ENCODE measurements at regions not wholly inside any gene's neighbourhood (a gene's known extent, or its start where the extent isn't known, plus 50 kb on each side); places are given as distances from the start of the nearest gene placed in this dataset.

- BruUV-seq (replicated peaks) = no TSS peak
- Mint-ChIP-seq H3K36me3 (ENCODE audit: insufficient read depth, unreplicated experiment) (no peaks in the 10 kb centered on the region), H3K4me1 (ENCODE audit: low read depth, unreplicated experiment) (no peaks in the 10 kb centered on the region), H3K27me3 (ENCODE audit: insufficient read depth, unreplicated experiment) (no peaks in the 10 kb centered on the region), H3K4me3 (ENCODE audit: unreplicated experiment) (no peak overlapping the region), H3K9me3 (ENCODE audit: unreplicated experiment) (no peaks in the 10 kb centered on the region), H3K27ac (ENCODE audit: unreplicated experiment) (no peak overlapping the region)
- CTCF ChIA-PET = no interaction called here
- DNase-seq = no peak
- Histone ChIP-seq H3K27me3 (replicated peaks; ENCODE audit: control insufficient read depth, insufficient read depth, low read length) (no peaks in the 10 kb centered on the region), H3K4me1 (no peaks in the 10 kb centered on the region), H3K4me3 (ENCODE audit: low read depth, low read length) (no peak overlapping the region), H3K9me3 (no peaks in the 10 kb centered on the region), H3K36me3 (ENCODE audit: control insufficient read depth, insufficient read depth, low read length) (no peaks in the 10 kb centered on the region)
- intact Hi-C loops (cut with micrococcal nuclease; ENCODE audit: unreplicated experiment) = no loop called here
- TF ChIP-seq, protein P1, sequence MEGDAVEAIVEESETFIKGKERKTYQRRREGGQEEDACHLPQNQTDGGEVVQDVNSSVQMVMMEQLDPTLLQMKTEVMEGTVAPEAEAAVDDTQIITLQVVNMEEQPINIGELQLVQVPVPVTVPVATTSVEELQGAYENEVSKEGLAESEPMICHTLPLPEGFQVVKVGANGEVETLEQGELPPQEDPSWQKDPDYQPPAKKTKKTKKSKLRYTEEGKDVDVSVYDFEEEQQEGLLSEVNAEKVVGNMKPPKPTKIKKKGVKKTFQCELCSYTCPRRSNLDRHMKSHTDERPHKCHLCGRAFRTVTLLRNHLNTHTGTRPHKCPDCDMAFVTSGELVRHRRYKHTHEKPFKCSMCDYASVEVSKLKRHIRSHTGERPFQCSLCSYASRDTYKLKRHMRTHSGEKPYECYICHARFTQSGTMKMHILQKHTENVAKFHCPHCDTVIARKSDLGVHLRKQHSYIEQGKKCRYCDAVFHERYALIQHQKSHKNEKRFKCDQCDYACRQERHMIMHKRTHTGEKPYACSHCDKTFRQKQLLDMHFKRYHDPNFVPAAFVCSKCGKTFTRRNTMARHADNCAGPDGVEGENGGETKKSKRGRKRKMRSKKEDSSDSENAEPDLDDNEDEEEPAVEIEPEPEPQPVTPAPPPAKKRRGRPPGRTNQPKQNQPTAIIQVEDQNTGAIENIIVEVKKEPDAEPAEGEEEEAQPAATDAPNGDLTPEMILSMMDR (IDR thresholded peaks at IDR 0.05; ENCODE audit: insufficient read depth in 1 of 2, low read depth in 1 of 2, low read length in 1 of 2, severe bottlenecking in 1 of 2, unreplicated experiment in 1 of 2) = no peak
- POLR2A ChIA-PET = no interaction called here
Observed at GRCh38 chr5:162529209-162529608, 461.6 kb downstream of the GABRG2 start.

DNA sequence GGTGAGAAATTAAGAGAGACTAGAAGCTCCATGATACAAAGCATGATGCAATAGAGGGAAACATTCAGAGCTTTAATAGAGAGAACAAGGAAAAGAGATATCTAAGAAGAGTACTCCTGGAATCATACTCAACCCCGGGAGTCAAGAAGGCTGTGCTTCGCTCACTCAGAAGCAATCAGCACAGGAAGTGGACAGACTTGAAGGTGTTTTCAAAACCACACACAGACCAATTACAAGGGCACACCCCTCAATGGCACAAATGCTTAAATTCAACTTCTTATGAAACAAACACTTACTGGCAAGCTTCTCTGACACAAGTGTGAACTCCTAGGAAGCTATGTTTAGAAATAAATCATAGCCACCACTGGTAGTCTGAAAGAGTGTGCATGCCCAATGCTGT, 462.3 kb downstream of the GABRG2 start:
- H3K27ac Mint-ChIP-seq (ENCODE audit: unreplicated experiment) = no peak overlapping the region
- H3K9me3 Mint-ChIP-seq (ENCODE audit: unreplicated experiment) = no peaks in the 10 kb centered on the region
- TF ChIP-seq, protein P1 (IDR thresholded peaks at IDR 0.05; ENCODE audit: insufficient read depth in 1 of 2, low read depth in 1 of 2, low read length in 1 of 2, severe bottlenecking in 1 of 2, unreplicated experiment in 1 of 2) = no peak
- H3K4me3 ChIP-seq (ENCODE audit: low read depth, low read length) = no peak overlapping the region
- no peaks in the 10 kb centered on the region for H3K27me3 Mint-ChIP-seq (ENCODE audit: insufficient read depth, unreplicated experiment)
- H3K36me3 Mint-ChIP-seq (ENCODE audit: insufficient read depth, unreplicated experiment) = no peaks in the 10 kb centered on the region
- BruUV-seq (replicated peaks) = no TSS peak
- no peak overlapping the region for H3K4me3 Mint-ChIP-seq (ENCODE audit: unreplicated experiment)
- H3K4me1 Mint-ChIP-seq (ENCODE audit: low read depth, unreplicated experiment) = no peaks in the 10 kb centered on the region
- H3K27me3 ChIP-seq (replicated peaks; ENCODE audit: control insufficient read depth, insufficient read depth, low read length) = no peaks in the 10 kb centered on the region
- CTCF ChIA-PET = no interaction called here
- no peaks in the 10 kb centered on the region for H3K9me3 ChIP-seq
- no peaks in the 10 kb centered on the region for H3K4me1 ChIP-seq
- no peaks in the 10 kb centered on the region for H3K36me3 ChIP-seq (ENCODE audit: control insufficient read depth, insufficient read depth, low read length)
- intact Hi-C loops (cut with micrococcal nuclease; ENCODE audit: unreplicated experiment) = no loop called here
- POLR2A ChIA-PET = no interaction called here
- no peak for DNase-seq

DNA sequence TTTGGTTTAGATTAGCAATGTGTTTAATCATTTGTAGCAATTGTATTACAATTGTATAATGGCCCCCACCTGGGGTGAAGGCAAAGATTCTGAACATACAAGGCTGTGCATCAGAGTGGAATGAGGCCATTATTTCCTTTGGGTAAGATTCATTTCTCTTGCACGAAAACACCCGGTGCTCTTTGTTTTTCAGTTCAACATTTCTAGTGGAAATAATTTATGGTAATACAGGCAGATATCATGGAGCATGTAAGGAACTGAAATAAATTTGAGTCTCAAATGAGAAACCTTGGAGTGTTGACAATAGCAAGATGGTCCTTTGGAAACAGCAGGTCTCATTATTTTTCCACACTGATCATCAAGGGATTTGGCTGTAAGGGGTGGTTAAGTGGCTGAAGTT, 475.9 kb downstream of the GABRG2 start:
- intact Hi-C loops (cut with micrococcal nuclease; ENCODE audit: unreplicated experiment) = no loop called here
- no peaks in the 10 kb centered on the region for H3K27me3 ChIP-seq (replicated peaks; ENCODE audit: control insufficient read depth, insufficient read depth, low read length)
- Mint-ChIP-seq H3K36me3 (ENCODE audit: insufficient read depth, unreplicated experiment) (no peaks in the 10 kb centered on the region), H3K4me1 (ENCODE audit: low read depth, unreplicated experiment) (no peaks in the 10 kb centered on the region), H3K27me3 (ENCODE audit: insufficient read depth, unreplicated experiment) (no peaks in the 10 kb centered on the region), H3K9me3 (ENCODE audit: unreplicated experiment) (no peaks in the 10 kb centered on the region), H3K27ac (ENCODE audit: unreplicated experiment) (no peak overlapping the region), H3K4me3 (ENCODE audit: unreplicated experiment) (no peak overlapping the region)
- H3K9me3 ChIP-seq = no peaks in the 10 kb centered on the region
- BruUV-seq (replicated peaks) = no TSS peak
- ChIA-PET CTCF (no interaction called here), POLR2A (no interaction called here)
- no peak for DNase-seq
- TF ChIP-seq, protein P1 (IDR thresholded peaks at IDR 0.05; ENCODE audit: insufficient read depth in 1 of 2, low read depth in 1 of 2, low read length in 1 of 2, severe bottlenecking in 1 of 2, unreplicated experiment in 1 of 2) = no peak
- H3K36me3 ChIP-seq (ENCODE audit: control insufficient read depth, insufficient read depth, low read length) = no peaks in the 10 kb centered on the region
- no peaks in the 10 kb centered on the region for H3K4me1 ChIP-seq
- no peak overlapping the region for H3K4me3 ChIP-seq (ENCODE audit: low read depth, low read length)

Measured in Caco-2 (cell line).